ENCODE measurements at regions not wholly inside any gene's neighbourhood (a gene's known extent, or its start where the extent isn't known, plus 50 kb on each side); places are given as distances from the start of the nearest gene placed in this dataset.

GRCh38 chr5:75935572-75935971 is 147.6 kb upstream of the SV2C start:
- H3K4me3 Mint-ChIP-seq (ENCODE audit: low read depth, unreplicated experiment): no peak overlapping the region
- no TSS peak for BruUV-seq (replicated peaks)
- TF ChIP-seq CTCF (IDR thresholded peaks at IDR 0.05; ENCODE audit: unreplicated experiment): no peak
- no peaks in the 10 kb centered on the region for H3K4me1 Mint-ChIP-seq (ENCODE audit: low read depth, unreplicated experiment)
- peaks cover 67% of the 10 kb centered on the region for H3K27me3 Mint-ChIP-seq (ENCODE audit: unreplicated experiment)
- DNase-seq: no peak
- CTCF ChIA-PET: no interaction called here
- no peaks in the 10 kb centered on the region for H3K9me3 Mint-ChIP-seq (ENCODE audit: low read depth, unreplicated experiment)
- no peaks in the 10 kb centered on the region for H3K36me3 Mint-ChIP-seq (ENCODE audit: insufficient read depth, unreplicated experiment)
- intact Hi-C loops (cut with micrococcal nuclease; ENCODE audit: unreplicated experiment): no loop called here
- H3K27ac Mint-ChIP-seq (ENCODE audit: unreplicated experiment): no peak overlapping the region

GRCh38 chr5:75933489-75933888 is 149.7 kb upstream of the SV2C start:
- CTCF ChIA-PET: no interaction called here
- Mint-ChIP-seq H3K27me3 (ENCODE audit: unreplicated experiment) (peaks cover 67% of the 10 kb centered on the region), H3K9me3 (ENCODE audit: low read depth, unreplicated experiment) (no peaks in the 10 kb centered on the region), H3K36me3 (ENCODE audit: insufficient read depth, unreplicated experiment) (no peaks in the 10 kb centered on the region), H3K27ac (ENCODE audit: unreplicated experiment) (no peak overlapping the region), H3K4me1 (ENCODE audit: low read depth, unreplicated experiment) (no peaks in the 10 kb centered on the region), H3K4me3 (ENCODE audit: low read depth, unreplicated experiment) (no peak overlapping the region)
- no peak for DNase-seq
- intact Hi-C loops (cut with micrococcal nuclease; ENCODE audit: unreplicated experiment): no loop called here
- BruUV-seq (replicated peaks): no TSS peak
- TF ChIP-seq CTCF (IDR thresholded peaks at IDR 0.05; ENCODE audit: unreplicated experiment): no peak

- H3K27ac Mint-ChIP-seq (ENCODE audit: unreplicated experiment): no peak overlapping the region
- no peaks in the 10 kb centered on the region for H3K4me1 Mint-ChIP-seq (ENCODE audit: low read depth, unreplicated experiment)
- H3K9me3 Mint-ChIP-seq (ENCODE audit: low read depth, unreplicated experiment): no peaks in the 10 kb centered on the region
- CTCF ChIA-PET: no interaction called here
- H3K27me3 Mint-ChIP-seq (ENCODE audit: unreplicated experiment): peaks cover 79% of the 10 kb centered on the region
- TF ChIP-seq CTCF (IDR thresholded peaks at IDR 0.05; ENCODE audit: unreplicated experiment): no peak
- intact Hi-C loops (cut with micrococcal nuclease; ENCODE audit: unreplicated experiment): no loop called here
- no peak overlapping the region for H3K4me3 Mint-ChIP-seq (ENCODE audit: low read depth, unreplicated experiment)
- DNase-seq: no peak
- H3K36me3 Mint-ChIP-seq (ENCODE audit: insufficient read depth, unreplicated experiment): no peaks in the 10 kb centered on the region
- BruUV-seq (replicated peaks): no TSS peak
Measured at GRCh38 chr5:75931175-75931574, 152.0 kb upstream of the SV2C start.

- CTCF ChIA-PET: no interaction called here
- no TSS peak for BruUV-seq (replicated peaks)
- Mint-ChIP-seq H3K36me3 (ENCODE audit: insufficient read depth, unreplicated experiment) (no peaks in the 10 kb centered on the region), H3K4me1 (ENCODE audit: low read depth, unreplicated experiment) (no peaks in the 10 kb centered on the region), H3K9me3 (ENCODE audit: low read depth, unreplicated experiment) (no peaks in the 10 kb centered on the region), H3K4me3 (ENCODE audit: low read depth, unreplicated experiment) (no peak overlapping the region), H3K27ac (ENCODE audit: unreplicated experiment) (no peak overlapping the region), H3K27me3 (ENCODE audit: unreplicated experiment) (peaks cover 79% of the 10 kb centered on the region)
- intact Hi-C loops (cut with micrococcal nuclease; ENCODE audit: unreplicated experiment): no loop called here
- DNase-seq: no peak
- no peak for TF ChIP-seq CTCF (IDR thresholded peaks at IDR 0.05; ENCODE audit: unreplicated experiment)
Measured at GRCh38 chr5:75928992-75929391, 154.2 kb upstream of the SV2C start.

GRCh38 chr5:75922480-75922879 is 160.7 kb upstream of the SV2C start:
- H3K27me3 Mint-ChIP-seq (ENCODE audit: unreplicated experiment): peaks cover 79% of the 10 kb centered on the region
- H3K27ac Mint-ChIP-seq (ENCODE audit: unreplicated experiment): no peak overlapping the region
- BruUV-seq (replicated peaks): no TSS peak
- no peaks in the 10 kb centered on the region for H3K36me3 Mint-ChIP-seq (ENCODE audit: insufficient read depth, unreplicated experiment)
- H3K4me1 Mint-ChIP-seq (ENCODE audit: low read depth, unreplicated experiment): no peaks in the 10 kb centered on the region
- no peaks in the 10 kb centered on the region for H3K9me3 Mint-ChIP-seq (ENCODE audit: low read depth, unreplicated experiment)
- DNase-seq: no peak
- intact Hi-C loops (cut with micrococcal nuclease; ENCODE audit: unreplicated experiment): no loop called here
- CTCF ChIA-PET: no interaction called here
- no peak for TF ChIP-seq CTCF (IDR thresholded peaks at IDR 0.05; ENCODE audit: unreplicated experiment)
- H3K4me3 Mint-ChIP-seq (ENCODE audit: low read depth, unreplicated experiment): no peak overlapping the region
